CD4-positive, alpha-beta T cell treated with Interferon alpha-2 for 1 hour (primary cell): ENCODE measurements at regions not wholly inside any gene's neighbourhood (a gene's known extent, or its start where the extent isn't known, plus 50 kb on each side); places are given as distances from the start of the nearest gene placed in this dataset.
"Not testable (repeated sequence)": the region's sequence is repeated elsewhere in the genome, so short reads cannot be mapped to it uniquely, and the experiment has no call there.

ENCODE experiments used
- DNase-seq, 2 donors: peaks; one replicate each; pipeline ENCODE4 v3.0.0-alpha.2; 2020 to 2022

DNA sequence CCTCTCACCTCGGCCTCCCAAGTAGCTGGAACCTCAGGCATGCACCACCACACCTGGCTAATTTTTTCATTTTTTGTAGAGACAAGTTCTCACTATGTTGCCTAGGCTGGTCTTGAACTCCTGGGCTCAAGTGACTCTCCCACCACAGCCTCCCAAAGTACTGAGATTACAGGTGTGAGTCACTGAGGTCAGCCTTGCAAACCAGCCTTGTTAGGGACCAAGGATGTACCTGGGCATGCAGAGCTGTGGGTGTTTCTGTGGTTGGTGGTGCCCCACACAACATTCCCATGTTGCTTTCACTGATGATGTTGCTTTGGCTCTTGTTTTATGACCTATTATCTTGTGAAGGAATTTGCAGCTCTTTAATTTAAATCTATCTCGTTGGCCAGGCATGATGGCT, 54.8 kb downstream of the OTUD1 start:
- no peak for DNase-seq

DNA sequence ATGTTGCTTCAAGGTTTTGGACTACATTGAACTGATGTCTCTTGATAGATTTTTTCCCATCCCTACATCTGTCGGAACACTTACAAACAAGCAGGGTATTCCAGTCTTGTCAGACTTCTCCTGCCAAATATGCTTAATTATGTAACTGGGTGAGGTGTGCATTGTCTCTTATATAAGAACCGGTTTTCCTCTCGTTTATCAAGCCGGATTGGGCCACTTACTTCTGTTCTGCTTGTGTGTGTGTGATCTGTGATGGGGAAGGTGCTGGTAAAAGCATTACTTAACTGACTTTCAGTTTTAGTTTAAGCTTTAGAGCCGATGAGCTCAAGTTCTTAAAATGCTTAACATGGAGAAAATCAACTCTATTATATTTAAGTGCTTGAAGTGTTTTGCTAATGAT, 57.9 kb downstream of the OTUD1 start:
- DNase-seq, result no peak

DNA sequence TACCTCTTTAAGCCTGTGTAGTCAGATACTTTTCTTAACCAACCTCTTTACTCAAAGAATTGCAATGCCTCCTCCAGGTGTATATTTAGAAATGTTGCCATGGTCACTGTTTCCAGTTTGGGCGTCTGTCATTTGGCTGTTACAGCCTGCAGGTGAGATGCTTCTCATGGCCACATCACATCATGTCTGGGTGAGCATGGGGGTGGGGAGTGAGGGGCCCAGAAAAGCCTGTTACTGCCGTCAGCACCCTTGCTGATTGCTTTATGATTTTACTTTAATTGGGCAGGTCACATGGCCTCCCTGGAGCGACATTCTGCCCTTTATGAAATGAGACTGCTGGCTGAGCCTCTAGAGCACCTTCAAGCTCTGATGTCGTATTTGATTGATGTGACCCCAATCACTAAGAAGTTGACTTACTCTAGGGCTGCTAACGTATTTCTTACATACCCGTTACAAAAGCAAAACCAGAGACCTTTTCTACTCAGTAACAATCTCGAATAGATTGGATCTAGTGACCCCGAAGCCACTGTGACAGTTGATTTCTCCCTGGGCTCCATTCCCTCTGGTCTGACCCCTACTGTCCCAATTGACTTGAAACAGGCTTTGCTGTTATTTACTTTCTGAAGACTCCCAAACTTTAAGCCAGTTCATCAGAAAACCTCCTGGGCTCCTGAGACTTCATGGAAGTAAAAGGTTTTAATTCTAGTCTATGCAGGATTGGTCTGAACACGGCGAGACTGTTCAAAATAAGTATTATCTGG, 60.7 kb downstream of the OTUD1 start:
- no peak for DNase-seq

DNA sequence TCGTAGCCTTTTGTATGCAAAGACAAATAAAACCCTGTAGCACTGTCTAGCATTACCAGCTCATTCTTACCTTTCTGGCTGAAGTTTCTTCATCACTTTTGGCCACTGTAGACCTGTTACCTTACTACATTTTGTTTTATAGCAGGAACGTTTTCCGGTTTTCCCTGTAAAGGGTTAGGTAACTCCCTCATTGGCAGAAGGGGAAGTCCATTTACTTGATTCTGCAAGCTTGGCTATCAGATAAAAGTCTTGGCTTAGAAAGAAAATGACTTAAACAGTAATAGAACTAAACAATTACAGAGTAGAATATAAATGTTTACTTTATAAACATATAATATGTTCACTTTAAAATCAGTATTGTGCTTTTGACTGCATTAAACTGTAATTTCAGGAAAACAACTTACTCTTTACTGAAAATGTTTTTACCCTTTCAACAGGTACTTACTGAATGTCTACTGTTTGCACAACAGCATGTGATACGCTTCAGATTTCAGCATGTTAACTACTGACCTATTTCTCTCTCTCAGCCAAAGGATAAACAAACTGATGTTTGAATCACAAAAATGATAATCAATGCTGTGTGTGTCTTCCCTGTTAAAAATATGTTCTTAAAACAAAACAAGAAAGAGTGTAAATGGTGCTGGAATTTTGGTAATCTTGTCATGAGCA, 67.1 kb downstream of the OTUD1 start:
- DNase-seq, result no peak

DNA sequence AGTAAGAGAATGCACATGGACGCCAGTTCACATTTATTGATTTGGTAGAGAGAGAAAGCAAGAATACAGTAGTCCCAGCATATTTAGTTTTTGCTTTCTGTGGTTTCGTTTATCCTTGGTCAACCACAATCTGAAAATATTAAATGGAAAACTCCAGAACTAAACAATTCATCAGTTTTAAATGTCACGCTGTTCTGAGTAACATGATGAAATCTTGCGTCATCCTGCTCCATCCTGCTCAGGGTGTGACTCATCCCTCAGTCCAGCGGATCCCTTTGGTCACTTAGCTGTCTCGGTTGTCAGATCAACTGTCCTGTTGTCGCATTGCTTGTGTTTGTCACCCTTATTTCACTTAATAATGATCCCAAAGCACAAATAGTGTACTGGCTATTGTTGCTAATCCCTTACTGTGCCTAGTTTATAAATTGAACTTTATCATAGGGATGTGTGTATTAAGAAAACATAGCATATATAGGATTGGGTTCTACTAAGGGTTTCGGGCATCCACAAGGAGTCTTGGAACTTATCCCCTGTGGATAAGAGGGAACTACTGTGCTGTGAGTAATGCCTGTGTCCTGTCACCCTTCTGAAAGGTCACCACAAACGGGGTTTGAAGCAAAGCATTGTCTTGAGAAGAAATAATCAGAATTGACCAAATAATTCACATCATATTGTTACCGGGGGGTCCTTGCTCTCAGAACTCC, 73.6 kb downstream of the OTUD1 start:
- peak in 1 of 2 donors; percentile 46 for DNase-seq

DNA sequence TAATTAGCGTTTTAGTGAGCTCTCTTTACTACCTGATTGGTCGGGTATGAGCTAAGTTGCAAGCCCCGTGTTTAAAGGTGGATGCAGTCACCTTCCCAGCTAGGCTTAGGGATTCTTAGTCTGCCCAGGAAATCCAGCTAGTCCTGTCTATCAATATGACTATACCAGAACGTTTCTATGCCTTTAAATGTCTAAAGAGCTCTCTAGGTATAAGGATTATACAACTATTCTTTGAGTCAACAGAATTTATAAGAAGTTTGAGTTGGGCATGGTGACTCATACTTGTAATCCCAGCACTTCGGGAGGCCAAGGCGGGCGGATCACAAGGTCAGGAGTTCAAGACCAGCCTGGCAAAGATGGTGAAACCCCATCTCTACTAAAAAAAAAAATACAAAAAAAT, 74.7 kb downstream of the OTUD1 start:
- not testable (repeated sequence) for DNase-seq

DNA sequence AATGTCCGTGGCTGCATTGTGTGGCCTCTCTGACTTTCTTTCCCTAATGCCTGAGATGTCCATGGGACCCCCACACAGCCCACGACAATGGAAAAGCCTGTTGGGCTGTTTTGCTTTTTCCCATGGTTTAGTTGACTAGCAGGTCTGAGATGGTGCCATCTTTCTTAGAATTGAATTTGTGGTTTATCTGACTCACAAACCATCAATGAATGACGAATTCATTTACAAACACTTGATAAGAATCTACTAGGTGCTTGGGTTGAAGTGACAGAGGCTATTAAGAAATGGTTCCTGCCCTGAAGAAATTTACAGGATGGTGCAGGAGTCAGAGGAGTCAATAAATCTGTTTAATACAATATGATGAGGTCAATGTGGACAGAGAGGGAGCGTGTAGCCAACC, 75.4 kb downstream of the OTUD1 start:
- DNase-seq, result no peak

DNA sequence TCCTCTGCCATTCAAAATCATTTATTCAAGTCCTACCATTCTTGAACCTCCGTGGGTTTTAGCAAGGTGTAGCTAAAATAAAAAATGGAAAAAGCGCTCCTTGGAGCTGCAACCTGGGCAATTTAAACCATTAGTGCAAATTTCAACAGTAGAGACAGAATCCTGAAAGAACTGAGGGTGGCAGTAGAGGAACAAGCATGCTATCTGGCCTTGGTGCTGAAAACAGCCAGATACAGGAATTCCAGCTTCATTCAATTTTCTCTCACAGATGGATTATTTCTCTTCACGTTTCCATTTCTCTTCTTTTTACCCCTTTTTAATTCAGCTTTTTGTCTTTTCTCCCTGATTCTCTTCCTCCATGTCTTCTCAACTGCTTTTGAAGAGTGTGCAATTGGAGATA, 77.7 kb downstream of the OTUD1 start:
- DNase-seq, result no peak

DNA sequence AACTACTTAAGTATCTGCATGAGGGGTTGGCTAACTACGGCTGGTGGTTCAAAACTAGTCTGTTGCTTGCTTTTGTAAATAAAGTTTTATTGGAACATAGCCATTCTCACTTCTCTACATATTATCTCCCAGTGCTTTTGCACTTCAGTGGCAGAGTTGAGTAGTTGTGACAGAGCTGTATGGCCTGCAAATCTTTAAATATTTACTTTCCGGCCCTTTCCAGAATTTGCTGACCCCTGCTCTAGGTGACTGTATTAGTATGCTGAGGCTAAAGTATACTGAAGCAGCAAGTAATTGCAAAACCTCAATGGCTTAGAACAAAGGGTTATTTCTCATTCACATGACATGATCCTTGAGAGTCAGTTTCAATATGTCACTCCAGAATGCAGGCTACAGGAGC, 78.3 kb downstream of the OTUD1 start:
- no peak for DNase-seq

DNA sequence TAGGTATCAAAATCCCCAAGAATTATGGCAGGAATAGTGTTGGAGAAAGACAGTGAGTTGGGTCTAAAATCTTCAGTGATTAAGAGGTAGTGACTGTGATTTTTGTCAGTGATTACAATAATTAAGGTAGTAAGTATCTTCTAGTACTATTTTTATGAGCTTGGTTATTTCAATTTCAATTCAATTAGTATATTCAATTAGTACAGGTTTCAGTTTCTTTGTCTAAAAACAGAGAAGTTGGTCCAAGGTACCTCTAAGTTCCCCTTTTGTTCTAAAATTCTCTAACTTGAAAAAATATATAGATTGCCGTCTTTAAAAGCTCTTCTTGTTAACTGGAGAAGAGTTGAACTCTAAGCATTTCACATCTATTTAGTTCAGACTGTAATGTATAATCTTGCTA, 82.9 kb downstream of the OTUD1 start:
- DNase-seq, result no peak

DNA sequence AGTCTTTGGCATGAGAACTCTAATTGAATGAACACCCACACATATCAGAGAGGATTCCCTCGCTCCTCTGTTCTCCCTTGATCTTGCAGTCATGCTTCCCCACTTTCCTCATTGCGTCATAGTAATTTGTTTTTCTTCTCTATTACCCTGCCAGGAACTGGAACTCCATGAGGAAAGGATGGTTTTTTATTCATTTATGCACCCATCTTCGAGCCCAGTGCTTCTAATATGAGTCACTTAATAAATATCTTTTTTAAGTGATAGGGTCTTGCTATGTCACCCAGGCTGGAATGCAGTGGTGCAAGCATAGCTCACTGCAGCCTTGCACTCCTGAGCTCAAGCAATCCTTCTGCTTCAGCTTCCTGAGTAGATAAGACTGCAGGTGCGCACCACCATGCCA, 83.5 kb downstream of the OTUD1 start:
- DNase-seq, result no peak

DNA sequence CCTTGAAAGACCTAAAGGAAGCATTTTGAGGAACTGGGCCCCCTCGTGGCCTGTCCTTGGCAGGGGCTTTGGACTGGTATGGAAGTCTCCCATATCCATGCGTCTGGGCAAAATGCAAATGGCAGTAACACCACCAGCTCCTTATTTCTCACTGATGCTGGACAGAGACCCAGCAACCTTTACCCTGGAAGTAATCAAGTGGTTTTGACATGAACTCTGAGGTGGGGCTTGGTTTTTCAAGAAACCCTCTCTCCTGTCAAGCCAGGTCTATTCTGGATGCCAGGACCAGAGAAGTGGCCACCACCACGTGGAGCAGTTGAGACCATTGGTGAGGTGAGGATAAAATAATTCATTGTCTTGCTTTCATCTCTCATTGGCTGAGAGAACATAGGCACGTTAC, 84.4 kb downstream of the OTUD1 start:
- DNase-seq, result no peak

DNA sequence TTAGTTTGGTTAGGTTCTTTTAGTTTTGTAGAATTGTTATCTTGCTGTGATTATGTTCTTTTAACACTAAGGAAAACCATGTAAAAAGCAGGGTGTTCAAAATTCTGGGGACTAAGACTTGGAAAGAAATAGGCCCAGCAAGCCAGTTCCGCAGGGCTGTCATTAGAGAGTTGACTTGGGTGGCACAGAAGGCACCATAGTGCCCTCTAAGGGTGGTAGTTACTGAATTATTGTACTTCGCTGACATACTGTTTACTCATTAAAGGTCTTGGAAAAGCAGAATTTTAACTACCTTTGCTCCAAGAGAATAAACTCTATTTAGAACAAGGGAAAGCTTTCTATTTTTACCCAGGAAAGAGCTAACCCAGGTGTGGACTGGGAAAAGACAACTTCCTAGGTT, 86.5 kb downstream of the OTUD1 start:
- peak in 1 of 2 donors; percentile 40 for DNase-seq

DNA sequence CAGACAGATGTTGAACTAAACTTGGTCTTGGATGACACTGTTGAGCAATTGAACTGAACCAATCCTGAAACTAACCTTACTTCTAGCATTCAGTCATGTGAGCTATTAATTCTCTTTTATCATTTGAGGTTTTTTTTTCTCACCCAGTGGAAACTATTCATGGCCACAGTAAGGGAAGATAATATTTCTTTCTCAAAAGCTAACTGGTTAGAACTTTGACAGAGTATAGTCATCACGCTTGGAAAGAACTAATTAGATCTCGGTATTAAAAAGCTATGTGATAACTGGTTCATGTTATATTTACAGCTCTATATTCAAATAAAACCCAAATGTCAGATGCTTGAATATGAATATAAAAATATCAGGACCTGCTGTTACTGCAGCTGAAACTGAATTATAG, 89.5 kb downstream of the OTUD1 start:
- no peak for DNase-seq

DNA sequence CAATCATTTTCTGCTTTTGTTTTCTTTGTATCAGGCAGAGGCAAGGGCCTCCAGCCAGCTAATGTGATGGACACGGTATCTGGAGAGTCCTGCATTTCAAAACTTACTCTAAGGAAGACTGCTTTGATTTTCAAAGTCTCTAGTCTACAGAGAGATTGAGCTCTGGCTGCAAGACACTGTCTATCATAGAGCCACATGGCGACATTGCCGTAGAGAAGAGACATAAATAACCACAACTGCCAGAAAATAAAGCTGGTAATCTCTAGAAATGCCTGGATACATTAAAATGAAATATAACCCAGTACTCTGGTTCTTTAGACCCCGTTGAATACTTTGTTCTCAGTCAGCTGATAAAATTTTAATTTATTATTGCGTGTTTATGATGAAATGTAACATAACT, 90.8 kb downstream of the OTUD1 start:
- DNase-seq, result no peak

DNA sequence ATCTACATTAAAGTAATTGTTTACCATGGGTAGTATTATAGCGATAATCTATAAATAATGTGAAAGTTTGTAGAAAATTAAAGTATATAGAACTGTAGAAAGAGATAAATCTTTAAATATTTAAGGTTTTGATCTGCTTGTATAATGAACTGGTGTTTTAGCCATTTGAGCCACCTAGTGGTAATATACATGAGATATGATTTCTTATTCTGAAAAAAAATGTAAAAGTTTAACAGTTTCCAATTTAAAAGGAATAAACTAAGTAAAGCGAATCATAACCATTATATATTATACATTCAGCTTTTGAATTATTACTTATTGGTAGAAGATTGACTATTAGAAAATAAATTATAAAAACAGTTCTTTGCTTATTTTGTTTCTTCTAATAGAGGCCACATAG, 91.2 kb downstream of the OTUD1 start:
- DNase-seq, result peak in 1 of 2 donors; percentile 11

DNA sequence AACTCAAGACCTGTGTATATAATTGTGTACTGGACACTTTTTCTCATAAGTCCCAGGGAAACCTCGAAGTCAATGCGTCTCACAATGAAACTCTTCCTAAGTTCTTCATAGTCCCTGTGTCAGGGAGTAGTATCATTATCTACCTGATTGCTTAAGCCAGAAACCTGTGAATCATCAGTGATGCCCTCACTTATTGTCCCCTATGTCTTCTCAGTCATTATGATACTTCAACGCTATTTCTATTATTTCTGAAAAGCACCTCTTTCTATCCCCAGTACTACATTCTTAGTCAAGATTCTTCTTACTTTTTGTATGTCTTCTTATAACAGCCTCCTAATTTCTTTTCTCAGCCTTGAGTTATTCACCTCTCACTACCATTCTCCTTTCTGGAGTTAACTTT, 94.3 kb downstream of the OTUD1 start:
- no peak for DNase-seq

DNA sequence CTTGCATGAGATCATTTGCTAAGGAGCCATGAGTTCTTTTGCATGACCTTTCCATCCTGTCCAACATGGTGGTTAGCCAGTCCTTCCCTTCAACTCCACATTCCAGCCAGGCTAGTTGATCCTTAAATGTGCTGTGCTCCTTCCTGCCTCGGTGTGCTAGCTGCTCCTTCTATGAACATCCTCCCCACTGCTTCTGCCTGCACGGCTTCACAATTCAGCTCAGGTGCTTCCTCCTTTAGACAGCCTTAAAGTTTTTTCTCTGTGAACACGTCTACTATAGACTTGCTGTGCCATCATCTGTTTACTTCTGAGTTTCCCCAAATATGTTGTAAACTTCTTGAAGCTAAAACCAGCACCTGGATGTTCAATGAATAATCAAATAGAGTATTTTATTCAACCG, 95.5 kb downstream of the OTUD1 start:
- no peak for DNase-seq

DNA sequence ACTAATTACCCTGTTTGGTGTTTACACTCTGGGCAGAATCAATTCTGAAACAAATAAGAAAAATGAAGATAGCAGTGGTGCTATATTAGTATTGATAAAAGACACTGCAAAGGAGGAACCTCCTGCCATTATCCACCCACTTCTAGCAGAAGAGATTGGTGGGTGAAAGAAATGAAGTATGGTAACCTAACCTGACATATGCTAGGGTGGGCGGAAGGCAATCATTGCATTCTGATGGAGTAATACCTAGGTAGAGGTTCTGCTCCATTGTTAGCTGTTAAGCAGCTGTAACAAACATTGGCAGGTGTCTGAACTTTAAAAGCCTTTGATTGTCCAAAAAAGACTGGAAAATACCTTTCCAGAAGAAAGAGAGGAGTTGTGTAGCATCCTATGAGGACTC, 95.9 kb downstream of the OTUD1 start:
- DNase-seq, result no peak

DNA sequence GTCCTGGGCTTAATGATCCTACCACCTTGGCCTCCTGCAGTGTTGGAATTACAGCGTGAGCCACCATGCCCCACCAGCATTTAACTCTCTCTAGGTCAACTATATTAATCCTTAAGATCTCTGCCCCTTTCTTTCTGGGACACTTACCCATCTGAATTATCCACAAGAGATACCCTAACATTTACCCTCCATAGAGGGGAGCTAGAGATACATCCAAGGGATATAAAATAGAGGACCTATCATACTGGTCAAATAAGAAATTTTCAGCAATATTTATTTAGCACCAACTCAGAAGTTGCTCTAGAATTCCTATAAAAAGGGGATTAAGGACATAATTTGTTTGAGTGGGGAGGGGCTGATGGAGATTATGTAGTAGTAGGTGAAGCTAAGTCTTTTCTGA, 96.5 kb downstream of the OTUD1 start:
- no peak for DNase-seq

DNA sequence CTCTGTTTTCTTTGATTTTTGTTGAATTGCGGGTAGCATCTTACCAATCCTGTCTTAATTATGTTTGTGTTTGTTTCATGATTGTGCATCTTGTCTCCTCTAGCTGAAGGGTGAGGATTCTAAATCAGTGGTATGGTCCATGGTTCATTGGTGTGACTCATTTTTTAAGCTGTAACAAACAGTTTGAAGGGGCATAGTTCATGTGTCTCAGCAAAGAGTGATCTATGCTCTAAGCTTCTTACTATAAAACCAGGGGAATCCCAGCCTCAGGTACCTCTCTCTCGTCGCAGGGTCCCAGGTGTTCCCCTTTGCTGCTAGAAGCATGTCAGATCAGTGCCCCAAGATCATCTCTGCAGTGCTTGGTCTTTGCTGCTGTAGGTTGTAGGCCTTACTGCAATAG, 100.1 kb downstream of the OTUD1 start:
- no peak for DNase-seq

DNA sequence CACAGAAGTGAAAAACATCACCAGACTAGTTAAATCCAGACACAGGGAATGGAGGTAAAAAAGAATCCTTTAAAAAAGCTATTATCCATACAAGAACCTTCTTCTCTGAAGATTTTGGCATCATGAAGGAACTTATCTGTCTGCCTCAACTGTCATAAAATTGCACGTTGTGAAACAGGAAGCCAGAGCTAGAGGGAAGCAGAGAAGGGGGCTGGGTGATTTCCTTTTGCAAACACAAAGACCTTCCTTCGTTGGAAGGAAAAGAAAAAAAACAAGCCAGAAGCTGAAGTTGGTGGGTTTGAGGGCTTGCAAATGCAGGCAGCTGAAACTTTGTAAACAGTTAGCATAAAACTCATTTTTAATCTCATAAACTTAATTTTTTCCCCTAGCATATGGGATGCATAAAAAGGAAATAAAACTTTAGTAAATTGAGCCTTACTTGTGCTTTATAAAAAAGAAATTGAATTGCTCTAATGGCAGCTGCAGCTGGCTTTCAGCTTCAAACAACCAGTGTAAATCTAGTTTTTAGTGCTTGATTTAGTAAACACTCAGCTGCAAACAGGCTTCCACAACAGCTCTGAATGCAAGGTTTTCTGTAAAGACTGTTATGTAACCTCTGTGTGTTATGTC, 101.6 kb downstream of the OTUD1 start:
- DNase-seq, result peak in 1 of 2 donors; percentile 13

DNA sequence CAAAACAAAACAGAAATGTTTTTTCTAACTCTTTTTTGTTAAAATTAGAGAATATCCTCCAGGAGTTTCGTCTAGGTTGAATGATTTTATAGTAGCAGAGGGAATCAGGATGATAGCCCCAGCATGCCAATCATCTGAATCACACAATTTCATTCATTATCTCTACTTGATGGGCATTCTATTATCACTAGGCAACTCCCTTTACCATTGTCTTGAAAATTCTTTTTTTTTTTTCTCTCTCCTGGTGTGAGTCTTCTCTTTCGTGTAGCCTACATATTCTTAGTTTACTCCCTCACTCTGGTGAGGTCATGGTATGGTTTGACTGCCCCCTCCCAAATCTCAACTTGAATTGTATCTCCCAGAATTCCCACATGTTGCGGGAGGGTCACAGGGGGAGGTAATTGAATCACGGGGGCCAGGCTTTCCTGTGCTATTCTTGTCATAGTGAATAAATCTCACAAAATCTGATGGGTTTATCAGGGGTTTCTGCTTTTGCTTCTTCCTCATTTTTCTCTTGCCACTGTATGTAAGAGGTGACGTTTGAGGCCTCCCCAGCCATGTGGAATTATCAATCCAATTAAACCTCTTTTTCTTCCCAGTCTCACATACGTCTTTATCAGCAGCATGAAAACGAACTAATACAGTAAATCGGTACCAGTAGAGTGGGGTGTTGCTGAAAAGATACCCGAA, 105.0 kb downstream of the OTUD1 start:
- DNase-seq, result no peak
